ENCODE measurements at regions not wholly inside any gene's neighbourhood (a gene's known extent, or its start where the extent isn't known, plus 50 kb on each side); places are given as distances from the start of the nearest gene placed in this dataset.

- DNase-seq = no peak
Observed at GRCh38 chr11:11076879-11077278, 219.0 kb upstream of the ZBED5 start.

GRCh38 chr11:11076276-11076675, 218.4 kb upstream of the ZBED5 start:
- no peak for DNase-seq

- no peak for DNase-seq
Observed at GRCh38 chr11:11075515-11076171, 217.8 kb upstream of the ZBED5 start.

GRCh38 chr11:11074686-11075335, 217.0 kb upstream of the ZBED5 start:
- DNase-seq = peak in 1 of 14 donors; percentile 40

- no peak for DNase-seq
Observed at GRCh38 chr11:11073996-11074395, 216.1 kb upstream of the ZBED5 start.

GRCh38 chr11:11072067-11072466, 214.2 kb upstream of the ZBED5 start:
- no peak for DNase-seq

GRCh38 chr11:11071486-11071885, 213.6 kb upstream of the ZBED5 start:
- peak in 1 of 14 donors; percentile 23 for DNase-seq

GRCh38 chr11:11070976-11071375, 213.1 kb upstream of the ZBED5 start:
- no peak for DNase-seq

- no peak for DNase-seq
Observed at GRCh38 chr11:11069841-11070835, 212.3 kb upstream of the ZBED5 start.

GRCh38 chr11:11068113-11068512, 210.3 kb upstream of the ZBED5 start:
- no peak for DNase-seq

GRCh38 chr11:11065396-11065795, 207.5 kb upstream of the ZBED5 start:
- no peak for DNase-seq

GRCh38 chr11:11057472-11057854, 199.6 kb upstream of the ZBED5 start:
- DNase-seq = no peak

- DNase-seq = no peak
Observed at GRCh38 chr11:11056749-11057471, 199.1 kb upstream of the ZBED5 start.

- DNase-seq = no peak
Observed at GRCh38 chr11:11056316-11056715, 198.5 kb upstream of the ZBED5 start.

GRCh38 chr11:11047851-11048610, 190.2 kb upstream of the ZBED5 start:
- no peak for DNase-seq

GRCh38 chr11:11046781-11047180, 188.9 kb upstream of the ZBED5 start:
- no peak for DNase-seq

GRCh38 chr11:11045156-11045930, 187.5 kb upstream of the ZBED5 start:
- peak in 7 of 14 donors; percentile 6 to 89 (median 41) for DNase-seq

- DNase-seq = peak in 2 of 14 donors; percentile 24 to 91
Observed at GRCh38 chr11:11044137-11044855, 186.4 kb upstream of the ZBED5 start.

- DNase-seq = peak in 1 of 14 donors; percentile 87
Observed at GRCh38 chr11:11043721-11044120, 185.9 kb upstream of the ZBED5 start.
